SK-N-SH treated with all-trans-retinoic acid at 6 μM for 48 hours (cell line): ENCODE measurements at regions not wholly inside any gene's neighbourhood (a gene's known extent, or its start where the extent isn't known, plus 50 kb on each side); places are given as distances from the start of the nearest gene placed in this dataset.

Experiments
- CSDC2 ChIP-seq: fragments of 250-450 bp; sonication (Bioruptor Pico); IDR thresholded peaks from 2 replicates; pipeline ENCODE4 v1.5.0; 2020; ENCODE audit warnings: mild to moderate bottlenecking, moderate library complexity
- OSR1 ChIP-seq: fragments of 250-450 bp; sonication (Bioruptor Pico); IDR thresholded peaks from 2 replicates; pipeline ENCODE4 v1.8.0; 2022; ENCODE audit warnings: moderate library complexity, mild to moderate bottlenecking, inconsistent platforms
- TCF4 ChIP-seq: fragments of 250-450 bp; sonication (Bioruptor Pico); IDR thresholded peaks from 2 replicates; pipeline ENCODE4 v1.8.0; 2021; ENCODE audit warnings: mild to moderate bottlenecking, moderate library complexity, borderline replicate concordance
- ZFP30 ChIP-seq: fragments of 450-650 bp; formaldehyde crosslinking; IDR thresholded peaks from 2 replicates; pipeline ENCODE4 v1.5.0; 2022; ENCODE audit warnings: mild to moderate bottlenecking, moderate library complexity
- ZNF565 ChIP-seq: fragments of 450-650 bp; formaldehyde crosslinking; conservative IDR thresholded peaks from 2 replicates; pipeline ENCODE4 v1.5.0; 2020; ENCODE audit warnings: low read depth, mild to moderate bottlenecking, moderate library complexity
- TF ChIP-seq, protein P1 (sequence below): fragments of 250-450 bp; sonication (Bioruptor Pico); IDR thresholded peaks from 2 replicates; pipeline ENCODE4 v1.8.0; 2020; ENCODE audit warnings: mild to moderate bottlenecking, moderate library complexity, borderline replicate concordance

GRCh38 chr2:156125018-156125417 is 207.5 kb downstream of the NR4A2 start:
- TF ChIP-seq OSR1 (CRISPR knock-in tag), result no peak
- TF ChIP-seq ZFP30 (CRISPR knock-in tag), result no peak
- TF ChIP-seq, protein P1, sequence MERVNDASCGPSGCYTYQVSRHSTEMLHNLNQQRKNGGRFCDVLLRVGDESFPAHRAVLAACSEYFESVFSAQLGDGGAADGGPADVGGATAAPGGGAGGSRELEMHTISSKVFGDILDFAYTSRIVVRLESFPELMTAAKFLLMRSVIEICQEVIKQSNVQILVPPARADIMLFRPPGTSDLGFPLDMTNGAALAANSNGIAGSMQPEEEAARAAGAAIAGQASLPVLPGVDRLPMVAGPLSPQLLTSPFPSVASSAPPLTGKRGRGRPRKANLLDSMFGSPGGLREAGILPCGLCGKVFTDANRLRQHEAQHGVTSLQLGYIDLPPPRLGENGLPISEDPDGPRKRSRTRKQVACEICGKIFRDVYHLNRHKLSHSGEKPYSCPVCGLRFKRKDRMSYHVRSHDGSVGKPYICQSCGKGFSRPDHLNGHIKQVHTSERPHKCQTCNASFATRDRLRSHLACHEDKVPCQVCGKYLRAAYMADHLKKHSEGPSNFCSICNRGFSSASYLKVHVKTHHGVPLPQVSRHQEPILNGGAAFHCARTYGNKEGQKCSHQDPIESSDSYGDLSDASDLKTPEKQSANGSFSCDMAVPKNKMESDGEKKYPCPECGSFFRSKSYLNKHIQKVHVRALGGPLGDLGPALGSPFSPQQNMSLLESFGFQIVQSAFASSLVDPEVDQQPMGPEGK, result no peak
- TF ChIP-seq TCF4 (CRISPR knock-in tag), result no peak
- no peak for TF ChIP-seq CSDC2 (CRISPR knock-in tag)
- no peak for TF ChIP-seq ZNF565 (CRISPR knock-in tag)
